ENCODE measurements at regions not wholly inside any gene's neighbourhood (a gene's known extent, or its start where the extent isn't known, plus 50 kb on each side); places are given as distances from the start of the nearest gene placed in this dataset.

- no peak for DNase-seq
These were observed 347.2 kb upstream of the ARGLU1 start for GRCh38 chr13:106915146-106915545.

GRCh38 chr13:106911627-106912026 is 343.7 kb upstream of the ARGLU1 start:
- DNase-seq, result no peak

- no peak for DNase-seq
These were observed 343.1 kb upstream of the ARGLU1 start for GRCh38 chr13:106911020-106911419.

- DNase-seq, result no peak
These were observed 338.6 kb upstream of the ARGLU1 start for GRCh38 chr13:106906426-106906996.

GRCh38 chr13:106905380-106906162 is 337.6 kb upstream of the ARGLU1 start:
- no peak for DNase-seq

- no peak for DNase-seq
These were observed 331.5 kb upstream of the ARGLU1 start for GRCh38 chr13:106899442-106899841.

GRCh38 chr13:106898231-106898630 is 330.3 kb upstream of the ARGLU1 start:
- no peak for DNase-seq

GRCh38 chr13:106888148-106888547 is 320.2 kb upstream of the ARGLU1 start:
- no peak for DNase-seq

- DNase-seq, result no peak
These were observed 319.7 kb upstream of the ARGLU1 start for GRCh38 chr13:106887686-106888085.

- no peak for DNase-seq
These were observed 316.0 kb upstream of the ARGLU1 start for GRCh38 chr13:106883976-106884375.

- no peak for DNase-seq
These were observed 314.3 kb upstream of the ARGLU1 start for GRCh38 chr13:106882246-106882645.

GRCh38 chr13:106879806-106880205 is 311.9 kb upstream of the ARGLU1 start:
- no peak for DNase-seq

- no peak for DNase-seq
These were observed 306.4 kb upstream of the ARGLU1 start for GRCh38 chr13:106874323-106874722.

- DNase-seq, result no peak
These were observed 305.9 kb upstream of the ARGLU1 start for GRCh38 chr13:106873810-106874209.

GRCh38 chr13:106867249-106867648 is 299.3 kb upstream of the ARGLU1 start:
- no peak for DNase-seq

GRCh38 chr13:106865716-106866440 is 297.9 kb upstream of the ARGLU1 start:
- no peak for DNase-seq

GRCh38 chr13:106859533-106859904 is 291.6 kb upstream of the ARGLU1 start:
- no peak for DNase-seq

- no peak for DNase-seq
These were observed 291.1 kb upstream of the ARGLU1 start for GRCh38 chr13:106858903-106859532.

- DNase-seq, result no peak
These were observed 284.5 kb upstream of the ARGLU1 start for GRCh38 chr13:106852436-106852835.

- DNase-seq, result no peak
These were observed 283.2 kb upstream of the ARGLU1 start for GRCh38 chr13:106850973-106851650.

GRCh38 chr13:106846571-106847448 is 278.9 kb upstream of the ARGLU1 start:
- DNase-seq, result no peak
